Ammon's horn (tissue), 1 donor: ENCODE measurements at regions not wholly inside any gene's neighbourhood (a gene's known extent, or its start where the extent isn't known, plus 50 kb on each side); places are given as distances from the start of the nearest gene placed in this dataset.
"Not testable (repeated sequence)": the region's sequence is repeated elsewhere in the genome, so short reads cannot be mapped to it uniquely, and the experiment has no call there.

Experiments
- DNase-seq: peaks from one replicate; pipeline ENCODE4 v3.0.0-alpha.2; 2016; ENCODE audit warnings: low spot score

DNA sequence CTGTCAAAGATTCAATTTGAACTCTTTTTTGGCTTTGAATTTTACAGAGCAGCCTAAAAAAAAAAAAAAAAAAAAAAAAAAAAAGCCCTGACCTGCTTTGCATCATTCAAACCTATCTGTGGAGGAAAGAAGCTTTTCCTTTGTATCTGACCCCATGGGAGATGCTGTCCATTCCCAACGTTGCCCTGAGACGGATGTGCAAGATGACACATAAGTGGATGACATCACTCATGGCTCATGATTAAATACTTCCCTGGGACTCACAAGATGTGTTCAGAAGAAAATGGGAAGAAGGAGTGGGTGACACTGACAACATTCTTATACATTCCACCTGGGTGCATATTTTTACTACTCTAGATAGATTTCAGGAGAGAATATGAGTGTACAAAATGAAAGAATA is 245.7 kb upstream of the ELAVL2 start:
- DNase-seq: no peak

DNA sequence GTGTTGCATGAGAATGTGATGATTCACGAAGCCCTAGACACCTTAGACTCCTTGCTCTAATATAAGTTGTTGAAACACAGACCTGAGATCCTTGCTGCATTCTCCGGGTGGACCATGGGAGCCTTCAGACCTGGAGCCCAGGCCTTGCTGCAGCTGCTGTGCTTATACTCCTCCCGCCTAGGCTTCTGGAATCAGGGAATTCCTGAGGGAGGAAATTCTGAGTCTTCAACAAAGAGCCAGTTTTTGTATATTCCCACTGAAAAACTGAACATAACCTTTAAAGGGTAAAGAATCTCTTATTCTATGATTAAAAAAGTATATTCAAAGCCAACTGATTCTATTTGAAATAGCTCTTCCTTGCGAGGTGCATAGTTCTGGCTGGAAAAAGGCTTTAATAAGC is 245.1 kb upstream of the ELAVL2 start:
- DNase-seq: no peak

DNA sequence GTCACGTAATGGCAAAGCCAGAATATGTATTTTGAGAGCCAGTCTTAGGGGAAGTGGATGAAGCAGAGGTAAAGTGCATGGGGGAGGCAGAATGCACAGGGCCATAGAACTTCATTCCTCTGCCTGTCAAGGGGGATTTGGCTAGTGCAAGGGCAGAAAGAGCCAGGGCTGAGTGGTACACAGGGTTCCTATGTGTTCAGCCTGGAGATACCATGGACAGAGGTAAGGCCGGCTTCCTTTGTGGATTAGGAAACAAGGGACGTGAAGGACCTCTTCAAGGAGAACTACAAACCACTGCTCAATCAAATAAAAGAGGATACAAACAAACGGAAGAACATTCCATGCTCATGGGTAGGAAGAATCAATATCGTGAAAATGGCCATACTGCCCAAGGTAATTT is 241.1 kb upstream of the ELAVL2 start:
- not testable (repeated sequence) for DNase-seq

DNA sequence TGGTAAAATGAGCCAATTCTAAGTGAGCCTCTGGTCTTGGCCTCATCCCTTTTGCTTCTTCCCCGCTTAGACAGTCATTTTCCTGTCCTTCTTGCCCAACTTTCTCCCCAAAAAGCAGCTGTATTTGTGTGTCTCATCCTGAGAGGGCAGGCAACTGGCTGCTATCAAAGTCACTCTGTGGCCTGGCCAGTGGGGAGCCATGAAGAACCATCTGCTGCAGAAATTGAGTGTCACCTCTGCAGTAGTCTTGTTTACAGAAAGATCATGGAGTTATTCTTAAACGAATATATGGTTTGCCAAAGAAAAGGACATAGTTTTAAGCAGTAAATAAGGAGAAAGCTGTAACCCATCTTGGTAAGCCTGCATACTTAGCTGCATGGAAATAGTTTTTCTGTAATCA is 233.6 kb upstream of the ELAVL2 start:
- no peak for DNase-seq

DNA sequence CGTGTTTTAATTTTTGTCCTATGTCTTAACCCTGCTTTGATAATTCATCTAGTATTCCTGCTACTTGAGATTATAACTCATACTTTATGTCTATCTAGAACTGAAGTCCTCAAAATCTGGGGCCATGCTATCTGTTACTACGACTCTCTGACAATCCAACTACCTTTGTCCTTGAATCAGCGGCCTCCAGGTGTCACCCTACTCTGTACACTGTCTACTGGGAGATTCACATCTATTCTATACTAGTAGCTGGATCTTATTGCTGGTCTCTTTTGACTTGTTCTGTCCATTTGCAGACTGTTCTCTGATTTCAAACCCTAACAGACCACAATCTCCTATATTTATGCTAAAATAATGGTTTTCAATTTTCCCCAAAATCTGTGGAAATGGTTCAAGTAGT is 225.5 kb upstream of the ELAVL2 start:
- DNase-seq: no peak

DNA sequence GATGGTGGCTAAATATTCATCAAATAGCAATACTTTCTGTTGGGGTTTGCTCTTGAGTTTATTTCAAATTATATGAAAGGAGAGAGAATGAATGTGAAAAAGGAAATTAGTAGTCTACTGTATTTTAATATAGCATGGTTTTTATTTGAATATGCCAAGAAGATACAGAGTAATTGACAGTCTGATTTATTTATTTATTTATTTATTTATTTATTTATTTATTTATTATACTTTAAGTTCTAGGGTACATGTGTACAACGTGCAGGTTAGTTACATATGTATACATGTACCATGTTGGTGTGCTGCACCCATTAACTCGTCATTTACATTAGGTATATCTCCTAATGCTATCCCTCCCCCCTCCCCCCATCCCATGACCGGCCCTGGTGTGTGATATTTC is 224.2 kb upstream of the ELAVL2 start:
- not testable (repeated sequence) for DNase-seq

DNA sequence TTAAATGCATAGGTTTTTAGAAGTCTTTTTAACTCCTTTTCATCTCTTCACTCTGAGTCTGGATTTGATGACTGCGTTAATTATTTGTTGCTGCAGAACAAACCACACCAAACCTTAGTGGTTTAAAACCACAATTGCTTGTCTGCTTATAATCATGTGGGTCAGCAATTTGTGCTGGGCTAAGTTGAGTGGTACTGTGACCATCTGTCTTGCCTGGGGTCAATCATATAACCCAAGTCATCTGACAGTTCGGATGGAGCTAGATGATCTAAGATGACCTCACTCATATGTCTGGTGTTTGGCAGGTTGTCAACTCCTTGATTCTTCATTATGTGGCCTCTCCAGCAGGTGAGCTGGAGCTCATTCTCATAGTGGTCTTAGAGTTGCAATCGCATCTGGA is 219.1 kb upstream of the ELAVL2 start:
- DNase-seq: no peak

DNA sequence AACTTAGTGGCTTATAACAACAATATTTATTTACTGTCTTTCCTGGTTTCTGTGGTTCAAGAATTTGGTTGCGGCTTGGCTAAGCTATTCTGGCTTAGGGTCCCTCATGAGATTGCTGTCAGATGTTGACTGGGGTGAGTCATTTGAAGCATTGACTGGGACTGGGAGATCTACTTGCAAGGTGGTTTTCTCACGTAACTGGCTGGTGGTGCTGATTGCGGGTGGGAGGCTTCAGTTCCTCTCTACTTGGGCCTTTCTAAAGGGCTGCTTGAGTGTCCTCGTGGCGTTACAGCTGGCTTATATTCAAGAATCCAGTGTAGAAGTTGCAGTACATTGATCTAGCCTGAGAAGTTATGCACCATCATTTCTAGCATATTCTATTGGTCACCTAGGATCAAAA is 218.5 kb upstream of the ELAVL2 start:
- DNase-seq: no peak

DNA sequence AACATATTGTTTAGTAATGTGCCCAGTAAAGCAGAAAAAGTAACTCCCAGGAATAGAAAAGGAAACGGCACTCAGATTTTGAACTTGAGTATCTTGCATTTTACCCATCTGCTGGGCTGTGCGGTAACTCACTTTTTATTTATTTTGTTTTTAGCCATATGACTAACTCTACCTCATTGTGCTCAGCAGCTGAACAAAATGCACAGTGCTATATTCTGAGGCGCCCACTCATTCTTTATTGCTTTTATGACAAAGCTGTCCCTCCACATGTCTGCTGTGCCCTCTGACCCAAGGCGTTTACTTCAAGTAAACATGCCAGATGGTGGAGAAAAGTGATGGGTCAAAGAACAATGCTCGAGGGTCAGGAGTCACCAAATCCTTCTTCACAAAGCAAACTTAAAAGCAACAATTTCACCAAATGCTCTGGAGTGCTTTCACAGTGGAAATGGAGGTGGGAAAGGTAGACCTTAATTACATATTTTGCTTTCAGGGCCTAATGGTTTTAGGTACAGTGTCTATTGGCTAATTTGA is 215.2 kb upstream of the ELAVL2 start:
- DNase-seq: no peak

DNA sequence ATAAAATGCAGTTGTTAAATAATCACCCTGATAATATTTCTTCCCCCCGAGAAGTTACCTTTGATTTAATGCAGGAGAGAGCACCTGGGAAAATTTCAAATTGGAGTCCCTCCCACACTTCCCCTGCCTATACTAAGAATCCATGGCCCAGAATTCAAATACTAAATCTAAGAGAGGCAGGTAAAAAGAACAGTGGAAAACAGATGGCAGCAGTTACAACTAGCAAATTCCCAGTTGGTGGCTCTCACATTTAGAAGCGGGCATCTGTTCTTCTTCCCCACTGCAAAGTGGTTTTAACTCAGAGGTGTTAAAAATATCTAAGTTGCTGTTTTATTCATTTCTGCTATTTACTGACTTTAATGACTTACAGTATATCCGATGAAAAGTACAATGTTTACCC is 210.4 kb upstream of the ELAVL2 start:
- DNase-seq: peak; percentile 15

DNA sequence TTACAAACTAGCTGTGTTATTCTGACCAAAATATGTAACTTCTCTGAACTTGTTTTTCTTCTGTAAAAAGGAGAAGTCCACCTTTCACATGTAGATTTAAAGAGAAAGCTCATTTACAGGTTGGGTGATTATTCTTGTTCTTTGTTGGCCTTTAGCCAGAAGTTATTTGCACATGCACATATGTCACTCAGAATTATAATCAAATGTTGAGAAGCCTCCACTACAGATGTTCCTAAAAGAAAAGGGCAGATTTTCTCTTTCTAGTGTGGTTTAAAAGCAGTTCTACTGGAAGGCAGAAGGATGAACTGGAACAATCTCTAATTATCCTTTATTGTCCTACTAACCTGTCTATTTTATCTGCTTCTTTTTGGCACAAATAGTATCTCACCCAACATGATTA is 209.8 kb upstream of the ELAVL2 start:
- no peak for DNase-seq

DNA sequence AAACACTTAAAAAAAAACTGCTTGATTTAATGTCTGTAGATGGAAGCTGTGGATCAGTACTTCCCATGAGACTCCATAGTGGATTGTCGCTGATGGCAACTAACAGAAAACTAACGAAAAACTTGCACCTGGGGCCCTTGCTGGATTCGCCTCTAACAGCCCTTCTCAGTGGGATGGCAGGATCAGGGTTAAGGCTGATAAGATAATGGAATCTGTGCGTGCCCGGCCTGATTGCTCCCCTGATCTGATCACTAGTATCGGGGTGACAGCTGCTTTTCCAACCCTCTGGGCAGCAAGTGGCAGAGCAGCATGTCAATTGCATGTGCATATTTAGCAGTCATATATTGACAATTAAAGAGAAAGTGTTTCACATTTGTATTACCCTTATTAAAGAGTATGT is 185.8 kb upstream of the ELAVL2 start:
- no peak for DNase-seq

DNA sequence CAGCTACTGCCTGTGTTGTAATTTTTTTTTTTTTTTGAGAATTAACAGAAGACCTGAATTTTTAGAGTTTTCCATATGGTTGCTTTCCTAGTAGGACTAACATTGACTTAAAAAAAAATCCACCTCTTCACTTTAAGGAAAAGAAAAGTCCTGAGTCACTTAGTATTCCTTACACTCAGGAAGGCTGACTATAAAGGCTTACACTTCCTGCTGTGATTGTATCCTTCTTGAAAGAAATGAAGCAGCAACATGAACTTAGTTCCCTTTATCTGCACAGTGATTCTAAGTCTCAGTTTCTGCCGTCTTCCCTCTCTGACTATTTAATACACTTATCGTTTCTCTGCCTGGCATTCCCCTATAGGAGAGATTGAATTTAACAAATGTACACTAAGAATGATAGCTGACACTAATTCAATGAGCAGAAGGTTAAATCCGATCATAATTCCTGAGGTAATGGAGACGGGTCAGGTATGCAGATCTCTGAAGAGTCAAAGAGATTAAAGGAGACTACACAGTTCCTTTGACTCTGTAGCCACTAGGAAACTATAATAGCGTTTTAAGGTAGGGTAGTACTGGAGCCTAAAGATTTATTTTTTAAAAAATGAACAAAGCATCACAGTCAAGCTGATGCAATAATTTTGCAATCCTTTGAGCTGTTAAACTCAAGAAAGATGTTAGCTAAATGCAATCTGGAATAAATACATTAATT is 185.1 kb upstream of the ELAVL2 start:
- no peak for DNase-seq

DNA sequence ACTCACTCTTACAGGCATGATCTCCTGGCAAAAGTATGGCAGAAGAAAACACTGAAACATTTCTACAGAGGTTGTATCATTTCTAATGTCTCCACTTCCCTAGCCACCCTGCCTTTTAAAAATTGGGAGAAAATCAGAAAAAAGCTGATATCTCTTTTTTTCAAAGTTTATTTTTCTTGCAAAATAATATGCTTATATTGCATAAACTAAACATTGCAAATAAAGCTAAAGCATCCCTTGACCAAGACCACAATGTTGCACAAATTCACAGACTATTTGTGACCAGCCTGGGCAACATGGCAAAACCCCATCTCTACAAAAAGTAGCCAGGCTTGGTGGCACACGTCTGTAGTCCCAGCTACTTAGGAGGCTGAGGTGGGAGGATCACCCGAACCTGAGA is 183.3 kb upstream of the ELAVL2 start:
- DNase-seq: no peak

DNA sequence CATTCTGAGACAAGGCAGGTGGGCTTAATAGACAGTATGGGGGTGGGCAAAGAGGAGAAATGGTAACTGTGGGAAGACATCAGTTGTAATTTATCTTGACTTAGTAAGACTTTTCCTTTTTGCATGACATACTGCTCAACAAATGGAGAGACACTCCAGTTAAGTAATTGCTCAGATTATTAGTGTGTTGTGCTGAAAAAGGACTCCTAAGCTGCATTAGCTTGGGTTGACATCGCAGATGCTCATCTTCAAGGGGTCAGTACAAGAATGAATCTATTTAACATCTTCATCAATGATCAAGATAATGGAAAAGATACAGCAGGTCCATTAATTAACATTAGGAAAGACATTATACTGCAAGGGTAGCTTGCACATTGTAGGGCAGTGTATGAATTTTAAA is 181.1 kb upstream of the ELAVL2 start:
- no peak for DNase-seq

DNA sequence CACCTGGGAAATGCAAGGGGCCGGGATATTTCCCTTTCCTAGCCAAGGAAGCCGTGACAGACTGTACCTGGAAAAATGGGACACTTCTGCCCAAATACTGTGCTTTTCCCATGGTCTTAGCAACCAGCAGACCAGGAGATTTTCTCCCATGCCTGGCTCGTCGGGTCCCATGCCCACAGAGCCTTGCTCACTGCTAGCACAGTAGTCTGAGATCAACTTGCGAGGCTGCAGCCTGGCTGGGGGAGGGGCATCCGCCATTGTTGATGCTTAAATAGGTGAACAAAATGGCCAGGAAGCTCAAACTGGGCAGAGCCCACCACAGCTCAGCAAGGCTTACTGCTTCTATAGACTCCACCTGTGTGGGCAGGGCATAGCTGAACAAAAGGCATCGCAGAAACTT is 165.8 kb upstream of the ELAVL2 start:
- DNase-seq: not testable (repeated sequence)

DNA sequence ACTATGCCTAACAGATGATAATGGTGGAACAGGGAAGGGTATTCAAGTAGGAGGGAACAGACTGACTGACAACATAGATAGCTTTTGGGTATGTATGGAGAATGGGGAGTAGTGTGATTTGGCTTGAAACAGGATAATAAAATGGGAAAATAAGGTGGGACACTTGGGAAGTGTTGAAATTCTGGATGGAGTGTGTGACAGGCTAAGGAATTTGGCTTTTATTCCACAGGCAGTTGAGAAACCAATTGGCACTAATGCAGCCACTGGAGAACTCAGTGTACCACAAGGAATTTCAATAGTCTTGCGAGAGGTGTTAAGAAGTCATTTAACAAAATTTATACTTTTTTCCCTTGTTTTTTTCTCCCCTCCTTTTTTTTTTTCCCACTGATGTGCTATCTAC is 153.5 kb upstream of the ELAVL2 start:
- no peak for DNase-seq

DNA sequence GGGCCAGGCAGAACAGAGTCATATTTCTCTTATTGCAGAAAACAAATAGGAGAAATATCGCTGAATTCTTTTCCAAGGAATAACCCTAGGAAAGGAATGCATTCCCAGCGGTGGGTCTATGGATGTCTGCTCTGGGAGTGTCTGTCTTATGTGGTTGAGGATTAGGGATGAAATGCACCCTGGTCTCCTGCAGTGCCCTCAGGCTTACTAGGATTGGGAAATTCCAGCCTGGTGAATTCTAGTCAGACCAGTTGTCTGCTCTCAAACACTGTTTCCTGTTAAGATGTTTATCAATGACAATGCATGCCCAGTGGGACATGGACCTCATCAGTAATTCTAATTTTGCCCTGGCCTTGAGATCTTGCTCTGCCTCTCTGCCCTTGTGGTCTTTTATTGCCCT is 136.1 kb upstream of the ELAVL2 start:
- no peak for DNase-seq

DNA sequence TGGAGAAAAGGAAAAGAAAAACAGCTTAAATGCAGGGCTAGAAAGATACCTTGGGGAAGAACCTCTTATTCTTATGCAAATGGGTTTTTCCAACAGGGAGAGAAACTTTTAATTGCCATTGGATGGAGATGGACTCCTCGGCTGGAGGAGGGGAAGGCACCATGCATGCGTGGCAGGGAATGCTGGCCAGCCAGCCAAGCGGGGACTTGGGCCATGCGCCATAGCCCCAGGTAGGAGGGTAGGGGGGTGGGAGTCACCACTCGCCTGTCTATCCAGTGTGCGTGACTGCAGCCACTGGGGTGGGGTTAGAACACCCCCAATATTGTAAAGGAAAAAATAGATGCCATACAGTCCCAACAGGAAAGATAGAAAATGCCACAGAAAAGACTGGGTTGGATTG is 119.9 kb upstream of the ELAVL2 start:
- no peak for DNase-seq

DNA sequence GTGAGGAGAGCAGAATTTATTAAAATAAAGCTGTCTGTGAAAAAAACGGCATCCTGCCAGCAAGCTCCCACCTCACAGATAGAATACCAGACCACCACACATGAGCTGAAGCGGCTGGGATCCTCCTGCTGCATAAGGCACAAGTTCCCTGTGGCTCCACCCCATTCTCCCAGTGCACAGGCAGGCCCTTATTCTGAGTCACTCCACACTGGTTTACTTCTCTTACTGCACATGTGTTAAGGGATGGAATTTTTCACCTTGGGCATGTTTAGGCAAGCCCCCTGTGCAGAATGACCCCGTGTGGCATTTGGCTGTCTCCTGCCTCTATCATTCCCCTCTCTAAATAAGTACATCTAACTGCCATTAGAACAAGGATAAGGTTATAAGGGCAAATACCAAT is 115.0 kb upstream of the ELAVL2 start:
- DNase-seq: no peak

DNA sequence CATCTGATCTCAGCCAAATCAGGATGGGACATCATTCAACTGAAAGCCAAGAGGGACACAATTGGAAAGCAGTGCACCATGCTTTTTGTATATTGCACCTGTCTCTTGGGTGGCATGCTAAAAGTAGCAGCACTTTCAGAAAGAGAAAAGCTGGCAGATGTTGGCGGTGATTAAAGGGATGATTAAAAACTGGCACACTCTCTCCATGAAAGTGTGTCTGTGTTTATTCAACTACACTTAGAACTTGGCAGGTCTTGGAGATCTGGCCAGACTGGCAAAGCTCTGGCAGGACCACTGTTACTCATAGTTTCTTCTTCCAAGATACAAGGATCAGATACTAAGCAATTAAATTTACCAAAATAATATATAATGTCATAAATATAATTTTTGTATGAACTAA is 112.9 kb upstream of the ELAVL2 start:
- DNase-seq: no peak

DNA sequence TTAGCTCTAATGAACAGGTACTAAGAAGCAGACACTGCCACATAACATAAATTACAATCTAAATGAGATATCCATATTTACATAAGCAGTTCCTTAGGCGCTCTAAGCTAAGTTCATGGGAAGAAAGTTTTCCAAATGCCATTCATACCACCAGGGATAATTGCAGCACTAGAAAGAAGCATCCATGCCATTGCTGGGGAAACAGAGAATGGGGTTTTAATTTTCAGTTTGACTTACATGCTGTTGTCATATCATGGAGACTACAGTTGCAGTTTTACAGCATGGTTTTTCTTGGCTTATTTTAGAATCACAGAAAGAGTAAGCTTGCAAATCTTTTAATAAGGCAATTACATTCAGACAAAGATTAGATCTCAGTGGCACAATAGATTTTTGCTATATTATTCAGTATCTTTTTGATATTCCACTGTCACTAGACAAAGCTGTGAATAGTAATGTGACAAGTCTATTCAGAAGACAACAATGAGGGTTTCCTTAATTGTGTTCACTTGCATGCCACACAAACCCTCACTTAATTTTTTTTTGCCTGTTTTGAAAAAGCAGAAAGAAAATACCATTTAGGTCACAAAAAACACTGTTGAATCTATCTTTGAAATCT is 108.4 kb upstream of the ELAVL2 start:
- no peak for DNase-seq

DNA sequence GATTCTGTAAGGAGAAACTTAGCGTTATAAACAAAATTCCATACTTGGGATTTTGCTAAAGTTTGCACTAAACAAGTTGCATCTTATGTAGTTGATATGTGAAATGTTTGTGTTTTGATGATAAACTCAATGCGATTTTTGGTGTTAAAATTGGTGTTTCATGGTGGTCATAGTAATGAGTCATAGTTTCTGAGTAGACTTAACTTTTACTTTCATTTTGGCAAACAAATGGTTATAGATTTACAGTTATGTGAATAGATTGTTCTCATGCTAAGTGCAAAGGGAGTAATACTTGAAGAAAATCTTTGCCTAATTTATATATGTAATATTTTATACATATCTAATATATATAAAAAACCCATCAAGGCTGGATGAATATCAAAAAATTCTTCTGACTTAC is 107.3 kb upstream of the ELAVL2 start:
- no peak for DNase-seq

DNA sequence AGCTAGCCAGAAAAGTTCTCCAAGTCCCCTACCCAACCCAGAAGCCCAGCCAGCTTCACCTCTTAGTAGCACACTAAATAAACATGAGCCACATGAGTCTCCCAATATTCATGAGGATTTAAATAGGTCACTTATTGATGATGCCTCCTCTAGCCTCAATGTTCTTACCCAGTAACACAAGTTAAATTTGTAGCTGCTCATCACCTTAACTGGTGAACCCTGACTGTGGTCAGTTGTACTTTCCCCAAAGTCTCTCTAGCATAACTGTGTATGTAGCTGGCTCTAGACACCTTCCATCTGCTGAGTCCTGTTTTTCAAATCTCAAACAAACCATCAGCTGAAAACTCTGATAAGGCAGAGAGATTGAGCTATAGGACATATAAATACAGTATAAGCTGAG is 100.3 kb upstream of the ELAVL2 start:
- no peak for DNase-seq
